IMR-90 (cell line): ENCODE measurements at regions not wholly inside any gene's neighbourhood (a gene's known extent, or its start where the extent isn't known, plus 50 kb on each side); places are given as distances from the start of the nearest gene placed in this dataset.

Experiments
- ATAC-seq: fragments of 200-7000 bp; cut with Tn5 transposase; 2 replicates; pipeline ENCODE4 v1.9.1; 2020; ENCODE audit warnings: low read depth, mild to moderate bottlenecking, moderate library complexity
- BruUV-seq: library from RNA; stranded (reverse); fragments of 400-500 nt; replicated peaks from 2 replicates; lab custom pipeline; 2021; lab: Mats Ljungman, UMichigan
- CTCF ChIA-PET: fragments of 300-600 bp; formaldehyde crosslinking; extraction: SDS; loops from one replicate; lab custom pipeline; 2021; ENCODE audit warnings: antibody characterized with exemption; lab: Yijun Ruan, JAX
- POLR2A ChIA-PET: fragments of 300-600 bp; sonication (Branson Sonifier 250); formaldehyde crosslinking; loops from one replicate; lab custom pipeline; 2022; ENCODE audit warnings: antibody characterized with exemption; ENCODE audit not compliant: unreplicated experiment; lab: Charles Lee
- DNase-seq: peaks from one replicate; pipeline ENCODE4 v3.0.0; 2013
- H2AFZ ChIP-seq: replicated peaks from 2 replicates; pipeline ENCODE3; 2013; ENCODE audit warnings: low read length, mild to moderate bottlenecking; ENCODE audit not compliant: poor library complexity
- H2AK5ac ChIP-seq: 2 replicates; pipeline ENCODE4 v1.6.1; 2013; ENCODE audit warnings: low read depth, low read length, inconsistent platforms
- H2AK9ac ChIP-seq: replicated peaks from 2 replicates; pipeline ENCODE3; 2013; ENCODE audit warnings: mild to moderate bottlenecking, low read depth, low read length, moderate library complexity; ENCODE audit not compliant: poor library complexity
- H2BK120ac ChIP-seq: 2 replicates; pipeline ENCODE4 v1.6.1; 2013; ENCODE audit warnings: low read depth, low read length, inconsistent platforms
- H2BK15ac ChIP-seq: 3 replicates; pipeline ENCODE4 v1.6.1; 2013; ENCODE audit warnings: low read depth, low read length, inconsistent platforms
- H2BK20ac ChIP-seq: 2 replicates; pipeline ENCODE4 v1.6.1; 2013; ENCODE audit warnings: low read depth, mild to moderate bottlenecking, inconsistent platforms, low read length, moderate library complexity
- H2BK5ac ChIP-seq: 2 replicates; pipeline ENCODE4 v1.6.1; 2013; ENCODE audit warnings: mild to moderate bottlenecking, low read depth, low read length, inconsistent platforms; ENCODE audit not compliant: poor library complexity, severe bottlenecking
- H3K14ac ChIP-seq: replicated peaks from 2 replicates; pipeline ENCODE4 v1.6.1; 2013; ENCODE audit warnings: low read depth, low read length, inconsistent platforms
- H3K18ac ChIP-seq: 2 replicates; pipeline ENCODE4 v1.6.1; 2013; ENCODE audit warnings: low read depth, low read length, control low read depth
- H3K23ac ChIP-seq: 2 replicates; pipeline ENCODE4 v1.6.1; 2013; ENCODE audit warnings: low read depth, low read length, inconsistent platforms
- H3K27ac ChIP-seq: 2 replicates; pipeline ENCODE4 v1.5.1; 2013; ENCODE audit warnings: mild to moderate bottlenecking, control low read depth, low read length; ENCODE audit not compliant: insufficient read depth
- H3K27me3 ChIP-seq: 2 replicates; pipeline ENCODE4 v1.6.1; 2013; ENCODE audit warnings: low read length; ENCODE audit not compliant: control insufficient read depth, insufficient read depth
- H3K36me3 ChIP-seq: 2 replicates; pipeline ENCODE4 v1.6.1; 2013; ENCODE audit warnings: low read length, mixed read lengths; ENCODE audit not compliant: control insufficient read depth, insufficient read depth
- H3K4ac ChIP-seq: 2 replicates; pipeline ENCODE4 v1.6.1; 2013; ENCODE audit warnings: low read depth, low read length, inconsistent platforms
- H3K4me1 ChIP-seq: 2 replicates; pipeline ENCODE4 v1.6.1; 2013; ENCODE audit warnings: low read length, mixed read lengths; ENCODE audit not compliant: control insufficient read depth, insufficient read depth
- H3K4me2 ChIP-seq: 2 replicates; pipeline ENCODE4 v1.6.1; 2013; ENCODE audit warnings: low read depth, mild to moderate bottlenecking, control low read depth, low read length, moderate library complexity
- H3K4me3 ChIP-seq: 2 replicates; pipeline ENCODE4 v1.5.1; 2013; ENCODE audit warnings: low read depth, mild to moderate bottlenecking, control low read depth, low read length, moderate library complexity; ENCODE audit not compliant: insufficient read depth
- H3K56ac ChIP-seq: 2 replicates; pipeline ENCODE4 v1.6.1; 2013; ENCODE audit warnings: low read length, inconsistent platforms; ENCODE audit not compliant: insufficient read depth; ENCODE audit errors: extremely low read depth
- H3K79me1 ChIP-seq, 2 experiments: 2 replicates each; pipeline ENCODE4 v1.6.1; 2013; ENCODE audit warnings: low read length in 2 of 2, inconsistent platforms in 1 of 2, low read depth in 1 of 2
- H3K9ac ChIP-seq: 2 replicates; pipeline ENCODE4 v1.6.1; 2013; ENCODE audit warnings: low read depth, low read length, control low read depth
- H3K9me1 ChIP-seq: 2 replicates; pipeline ENCODE4 v1.6.1; 2013; ENCODE audit warnings: low read length, inconsistent platforms; ENCODE audit not compliant: insufficient read depth
- H3K9me3 ChIP-seq: 2 replicates; pipeline ENCODE4 v1.6.1; 2013; ENCODE audit warnings: low read length; ENCODE audit not compliant: control insufficient read depth, insufficient read depth
- H4K20me1 ChIP-seq: 2 replicates; pipeline ENCODE4 v1.6.1; 2013; ENCODE audit warnings: low read length, inconsistent platforms; ENCODE audit not compliant: insufficient read depth
- H4K5ac ChIP-seq: 2 replicates; pipeline ENCODE4 v1.6.1; 2013; ENCODE audit warnings: mild to moderate bottlenecking, low read depth, low read length, control low read depth
- H4K8ac ChIP-seq, 2 experiments: 2 replicates each; pipeline ENCODE4 v1.6.1; 2013; ENCODE audit warnings: low read depth in 2 of 2, low read length in 2 of 2, control low read depth in 1 of 2, inconsistent platforms in 1 of 2
- H4K91ac ChIP-seq: 2 replicates; pipeline ENCODE4 v1.6.1; 2013; ENCODE audit warnings: low read depth, low read length, inconsistent platforms; ENCODE audit not compliant: insufficient read depth
- BHLHE40 ChIP-seq: fragments of 150-350 bp; IDR thresholded peaks from 2 replicates; pipeline ENCODE4 v1.6.1; 2016; ENCODE audit warnings: mild to moderate bottlenecking, low read depth, low read length
- CEBPB ChIP-seq: IDR thresholded peaks from 2 replicates; pipeline ENCODE4 v1.6.1; 2012; ENCODE audit warnings: low read depth, low read length, improper control_type of control experiment
- CHD1 ChIP-seq: IDR thresholded peaks from 2 replicates; pipeline ENCODE4 v1.6.1; 2012; ENCODE audit warnings: low read depth, low read length, improper control_type of control experiment
- ELK1 ChIP-seq: fragments of 150-350 bp; IDR thresholded peaks from 2 replicates; pipeline ENCODE4 v1.6.1; 2016; ENCODE audit warnings: low read depth, mild to moderate bottlenecking, low read length, moderate library complexity, borderline replicate concordance
- FOS ChIP-seq: fragments of 150-350 bp; IDR thresholded peaks from 2 replicates; pipeline ENCODE4 v1.6.1; 2016; ENCODE audit warnings: low read depth, low read length
- MAFK ChIP-seq: IDR thresholded peaks from 2 replicates; pipeline ENCODE4 v1.6.1; 2012; ENCODE audit warnings: low read depth, low read length, improper control_type of control experiment
- MAZ ChIP-seq: IDR thresholded peaks from 2 replicates; pipeline ENCODE4 v1.6.1; 2012; ENCODE audit warnings: low read depth, mild to moderate bottlenecking, low read length, improper control_type of control experiment, moderate library complexity, borderline replicate concordance
- MXI1 ChIP-seq: IDR thresholded peaks from 2 replicates; pipeline ENCODE4 v1.6.1; 2012; ENCODE audit warnings: low read depth, mild to moderate bottlenecking, low read length, moderate library complexity, borderline replicate concordance
- NFE2L2 ChIP-seq: fragments of 150-350 bp; IDR thresholded peaks from 2 replicates; pipeline ENCODE4 v1.6.1; 2016; ENCODE audit warnings: low read depth, mild to moderate bottlenecking, low read length
- POLR2A ChIP-seq: IDR thresholded peaks from 2 replicates; pipeline ENCODE4 v1.6.1; 2012; ENCODE audit warnings: mild to moderate bottlenecking, low read depth, low read length
- RAD21 ChIP-seq: IDR thresholded peaks from 2 replicates; pipeline ENCODE4 v1.6.1; 2012; ENCODE audit warnings: low read length, improper control_type of control experiment
- RCOR1 ChIP-seq: IDR thresholded peaks from 2 replicates; pipeline ENCODE4 v1.6.1; 2012; ENCODE audit warnings: mild to moderate bottlenecking, low read length, improper control_type of control experiment; ENCODE audit not compliant: insufficient replicate concordance
- RFX5 ChIP-seq: IDR thresholded peaks from 2 replicates; pipeline ENCODE4 v1.8.0; 2012; ENCODE audit warnings: low read depth, mild to moderate bottlenecking, low read length, moderate library complexity
- SMC3 ChIP-seq: fragments of 150-350 bp; IDR thresholded peaks from 2 replicates; pipeline ENCODE4 v1.6.1; 2016; ENCODE audit warnings: low read depth, mild to moderate bottlenecking, antibody characterized with exemption, low read length, moderate library complexity
- USF2 ChIP-seq: fragments of 150-350 bp; IDR thresholded peaks from 2 replicates; pipeline ENCODE4 v1.6.1; 2017; ENCODE audit warnings: mild to moderate bottlenecking, antibody characterized with exemption, low read length, low read depth
- WGBS, 2 experiments: methylation state at CpG; one replicate each; pipeline versions ENCODE4 v1.1.5 to v1.1.7; 2013; ENCODE audit warnings: missing lambda C conversion rate in 2 of 2; ENCODE audit not compliant: insufficient read length in 1 of 2; ENCODE audit errors: extremely low coverage in 2 of 2; 5-methylcytosine and 5-hydroxymethylcytosine counted together
- dilution Hi-C: fragments of 300-500 bp; cut with HindIII; formaldehyde crosslinking; loops from one replicate; pipeline ENCODE4 v1.14.3; 2018; ENCODE audit warnings: low sequenced_read_pairs; ENCODE audit not compliant: unreplicated experiment
- in situ Hi-C: fragments of 300-500 bp; cut with MboI; formaldehyde crosslinking; loops from 3 replicates; pipeline ENCODE4 v1.14.3; 2019; ENCODE audit warnings: low sequenced_read_pairs, inconsistent platforms, mixed read lengths
- intact Hi-C: fragments of 100-400 bp; cut with micrococcal nuclease; formaldehyde crosslinking; loops from 2 replicates; pipeline ENCODE4 v1.10.0; 2022
- TF ChIP-seq, protein P1 (sequence below): conservative IDR thresholded peaks from 2 replicates; pipeline ENCODE4 v1.5.1; 2012; ENCODE audit warnings: mild to moderate bottlenecking, low read depth, low read length, improper control_type of control experiment

DNA sequence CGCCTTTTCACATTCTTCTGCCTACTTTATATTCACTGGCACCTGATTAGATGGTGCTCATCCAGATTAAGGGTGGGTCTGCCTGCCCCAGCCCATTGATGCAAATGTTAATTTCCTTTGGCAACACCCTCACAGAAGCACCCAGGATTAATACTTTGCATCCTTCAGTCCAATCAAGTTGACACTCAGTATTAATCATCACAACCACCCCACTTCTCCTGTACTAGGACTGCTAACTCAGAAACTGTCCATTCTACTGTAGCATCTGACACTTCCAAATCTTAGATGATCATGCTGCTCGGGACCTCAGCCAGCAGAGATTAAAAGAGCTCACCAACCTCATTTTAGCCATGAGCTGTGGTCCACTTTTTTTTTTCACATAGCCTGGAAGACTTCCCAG, 268.5 kb downstream of the SATB2 start:
- no peak overlapping the region for H3K4me2 ChIP-seq
- H3K79me1 ChIP-seq = no peaks in the 10 kb centered on the region
- no peak overlapping the region for H2AFZ ChIP-seq
- no peak overlapping the region for H3K4me3 ChIP-seq
- no peak overlapping the region for H3K4ac ChIP-seq
- DNase-seq = no peak
- no peaks in the 10 kb centered on the region for H3K9me1 ChIP-seq
- H3K27ac ChIP-seq = no peak overlapping the region
- intact Hi-C loops (no loop called here), in situ Hi-C loops (no loop called here), dilution Hi-C loops (no loop called here)
- no peaks in the 10 kb centered on the region for H3K27me3 ChIP-seq
- H2AK5ac ChIP-seq = no peak overlapping the region
- no peak overlapping the region for H3K23ac ChIP-seq
- H4K8ac ChIP-seq = no peak overlapping the region
- no peak overlapping the region for H4K91ac ChIP-seq
- no TSS peak for BruUV-seq
- H4K20me1 ChIP-seq = no peaks in the 10 kb centered on the region
- no peaks in the 10 kb centered on the region for H3K36me3 ChIP-seq
- no peak overlapping the region for H2BK120ac ChIP-seq
- ChIA-PET CTCF (interaction anchor here (0.6 kb wide), 2 partner anchors 12 to 157 kb away, joined by 4 to 8 read pairs; no protein-coding TSS in a partner anchor), POLR2A (no interaction called here)
- no peak overlapping the region for H4K5ac ChIP-seq
- H2BK20ac ChIP-seq = no peak overlapping the region
- no peak overlapping the region for H3K18ac ChIP-seq
- H3K4me1 ChIP-seq = no peaks in the 10 kb centered on the region
- H2BK5ac ChIP-seq = no peak overlapping the region
- no CpG with 5 or more reads among the region's 2 CpGs for WGBS, 2 experiments
- no peak for ATAC-seq
- TF ChIP-seq SMC3 = no peak
- no peak for TF ChIP-seq BHLHE40
- TF ChIP-seq MAZ = no peak
- TF ChIP-seq, protein P1, sequence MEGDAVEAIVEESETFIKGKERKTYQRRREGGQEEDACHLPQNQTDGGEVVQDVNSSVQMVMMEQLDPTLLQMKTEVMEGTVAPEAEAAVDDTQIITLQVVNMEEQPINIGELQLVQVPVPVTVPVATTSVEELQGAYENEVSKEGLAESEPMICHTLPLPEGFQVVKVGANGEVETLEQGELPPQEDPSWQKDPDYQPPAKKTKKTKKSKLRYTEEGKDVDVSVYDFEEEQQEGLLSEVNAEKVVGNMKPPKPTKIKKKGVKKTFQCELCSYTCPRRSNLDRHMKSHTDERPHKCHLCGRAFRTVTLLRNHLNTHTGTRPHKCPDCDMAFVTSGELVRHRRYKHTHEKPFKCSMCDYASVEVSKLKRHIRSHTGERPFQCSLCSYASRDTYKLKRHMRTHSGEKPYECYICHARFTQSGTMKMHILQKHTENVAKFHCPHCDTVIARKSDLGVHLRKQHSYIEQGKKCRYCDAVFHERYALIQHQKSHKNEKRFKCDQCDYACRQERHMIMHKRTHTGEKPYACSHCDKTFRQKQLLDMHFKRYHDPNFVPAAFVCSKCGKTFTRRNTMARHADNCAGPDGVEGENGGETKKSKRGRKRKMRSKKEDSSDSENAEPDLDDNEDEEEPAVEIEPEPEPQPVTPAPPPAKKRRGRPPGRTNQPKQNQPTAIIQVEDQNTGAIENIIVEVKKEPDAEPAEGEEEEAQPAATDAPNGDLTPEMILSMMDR = no peak
- TF ChIP-seq ELK1 = no peak
- no peak for TF ChIP-seq FOS
- TF ChIP-seq POLR2A = no peak
- no peak for TF ChIP-seq CEBPB
- no peak for TF ChIP-seq RCOR1
- no peak for TF ChIP-seq USF2
- TF ChIP-seq CHD1 = no peak
- TF ChIP-seq MAFK = no peak
- no peak for TF ChIP-seq RFX5
- TF ChIP-seq MXI1 = no peak
- no peak for TF ChIP-seq RAD21
- TF ChIP-seq NFE2L2 = no peak
- no peak overlapping the region for H3K14ac ChIP-seq
- no peaks in the 10 kb centered on the region for H3K9me3 ChIP-seq
- H2BK15ac ChIP-seq = no peak overlapping the region
- no peak overlapping the region for H3K9ac ChIP-seq
- no peak overlapping the region for H3K56ac ChIP-seq
- H2AK9ac ChIP-seq = no peak overlapping the region
